NT2/D1 (cell line): ENCODE measurements at regions not wholly inside any gene's neighbourhood (a gene's known extent, or its start where the extent isn't known, plus 50 kb on each side); places are given as distances from the start of the nearest gene placed in this dataset.

Experiments used
- DNase-seq: peaks from one replicate; pipeline ENCODE4 v3.0.0-alpha.2; 2011; ENCODE audit warnings: low read depth, low spot score
- H3K27me3 ChIP-seq: 2 replicates; pipeline ENCODE4 v1.6.0; 2011; ENCODE audit warnings: mild to moderate bottlenecking; ENCODE audit not compliant: insufficient read length, insufficient read depth
- H3K36me3 ChIP-seq: 2 replicates; pipeline ENCODE4 v1.6.1; 2011; ENCODE audit warnings: mild to moderate bottlenecking, low read length, mixed read lengths; ENCODE audit not compliant: insufficient read depth, insufficient read length
- H3K4me1 ChIP-seq: 2 replicates; pipeline ENCODE4 v1.5.1; 2011; ENCODE audit not compliant: insufficient read depth, insufficient read length
- H3K4me3 ChIP-seq: 2 replicates; pipeline ENCODE4 v1.5.1; 2011; ENCODE audit warnings: low read depth; ENCODE audit not compliant: insufficient read length
- H3K9ac ChIP-seq: 2 replicates; pipeline ENCODE4 v1.6.0; 2011; ENCODE audit warnings: low read depth; ENCODE audit not compliant: insufficient read length
- H3K9me3 ChIP-seq: 2 replicates; pipeline ENCODE4 v1.5.1; 2011; ENCODE audit warnings: mild to moderate bottlenecking, low read length; ENCODE audit not compliant: insufficient read depth
- SUZ12 ChIP-seq: IDR thresholded peaks from 2 replicates; pipeline ENCODE4 v1.6.1; 2011; ENCODE audit not compliant: insufficient read length, insufficient read depth; ENCODE audit errors: extremely low read depth
- YY1 ChIP-seq: IDR thresholded peaks from 2 replicates; pipeline ENCODE4 v1.6.1; 2011; ENCODE audit not compliant: insufficient read length, insufficient read depth
- ZNF274 ChIP-seq: IDR thresholded peaks from 2 replicates; pipeline ENCODE4 v1.6.1; 2011; ENCODE audit warnings: mild to moderate bottlenecking, low read depth, low read length

- DNase-seq: no peak
- TF ChIP-seq ZNF274: no peak
- no peak for TF ChIP-seq SUZ12
- Histone ChIP-seq H3K27me3 (no peaks in the 10 kb centered on the region), H3K9me3 (no peaks in the 10 kb centered on the region), H3K4me1 (peaks cover 2% of the 10 kb centered on the region), H3K36me3 (no peaks in the 10 kb centered on the region), H3K9ac (no peak overlapping the region), H3K4me3 (no peak overlapping the region)
Measured at GRCh38 chr18:46402396-46402795, 254.6 kb downstream of the LOXHD1 start.

GRCh38 chr18:46402945-46403344 lies 254.1 kb downstream of the LOXHD1 start:
- Histone ChIP-seq H3K36me3 (no peaks in the 10 kb centered on the region), H3K4me3 (no peak overlapping the region), H3K9ac (no peak overlapping the region), H3K27me3 (no peaks in the 10 kb centered on the region), H3K4me1 (peaks cover 2% of the 10 kb centered on the region), H3K9me3 (no peaks in the 10 kb centered on the region)
- DNase-seq: no peak
- TF ChIP-seq SUZ12 (no peak), ZNF274 (no peak), YY1 (no peak)

- H3K36me3 ChIP-seq: no peaks in the 10 kb centered on the region
- H3K9me3 ChIP-seq: no peaks in the 10 kb centered on the region
- no peak for DNase-seq
- H3K9ac ChIP-seq: no peak overlapping the region
- H3K27me3 ChIP-seq: no peaks in the 10 kb centered on the region
- H3K4me1 ChIP-seq: peaks cover 2% of the 10 kb centered on the region
- TF ChIP-seq YY1 (no peak), ZNF274 (no peak), SUZ12 (no peak)
- no peak overlapping the region for H3K4me3 ChIP-seq
Measured at GRCh38 chr18:46405832-46406538, 251.0 kb downstream of the LOXHD1 start.

GRCh38 chr18:46406539-46406932 lies 250.5 kb downstream of the LOXHD1 start:
- Histone ChIP-seq H3K9ac (no peak overlapping the region), H3K27me3 (no peaks in the 10 kb centered on the region), H3K4me1 (no peaks in the 10 kb centered on the region), H3K4me3 (no peak overlapping the region), H3K9me3 (no peaks in the 10 kb centered on the region), H3K36me3 (no peaks in the 10 kb centered on the region)
- TF ChIP-seq SUZ12: no peak
- no peak for TF ChIP-seq ZNF274
- no peak for DNase-seq

GRCh38 chr18:46407486-46408166 lies 249.4 kb downstream of the LOXHD1 start:
- peaks cover 6% of the 10 kb centered on the region for H3K4me1 ChIP-seq
- no peaks in the 10 kb centered on the region for H3K27me3 ChIP-seq
- TF ChIP-seq YY1 (no peak), SUZ12 (no peak), ZNF274 (no peak)
- H3K4me3 ChIP-seq: no peak overlapping the region
- H3K36me3 ChIP-seq: no peaks in the 10 kb centered on the region
- no peak overlapping the region for H3K9ac ChIP-seq
- H3K9me3 ChIP-seq: no peaks in the 10 kb centered on the region
- DNase-seq: no peak

GRCh38 chr18:46408334-46408987 lies 248.6 kb downstream of the LOXHD1 start:
- Histone ChIP-seq H3K27me3 (no peaks in the 10 kb centered on the region), H3K9ac (no peak overlapping the region), H3K9me3 (no peaks in the 10 kb centered on the region), H3K4me3 (no peak overlapping the region), H3K4me1 (peaks cover 10% of the 10 kb centered on the region), H3K36me3 (no peaks in the 10 kb centered on the region)
- TF ChIP-seq YY1 (no peak), SUZ12 (no peak), ZNF274 (no peak)
- DNase-seq: no peak

GRCh38 chr18:46411191-46411828 lies 245.7 kb downstream of the LOXHD1 start:
- H3K9me3 ChIP-seq: no peaks in the 10 kb centered on the region
- no peak for TF ChIP-seq YY1
- TF ChIP-seq SUZ12: no peak
- TF ChIP-seq ZNF274: no peak
- DNase-seq: no peak
- no peak overlapping the region for H3K4me3 ChIP-seq
- no peak overlapping the region for H3K9ac ChIP-seq
- H3K4me1 ChIP-seq: peaks cover 20% of the 10 kb centered on the region
- H3K27me3 ChIP-seq: no peaks in the 10 kb centered on the region
- no peaks in the 10 kb centered on the region for H3K36me3 ChIP-seq
